ENCODE measurements at regions not wholly inside any gene's neighbourhood (a gene's known extent, or its start where the extent isn't known, plus 50 kb on each side); places are given as distances from the start of the nearest gene placed in this dataset.

GRCh38 chr4:29596228-29596627, 1123.9 kb upstream of the PCDH7 start:
- TF ChIP-seq CTCF (tag by site-specific recombination; IDR thresholded peaks at IDR 0.05) = no peak
- no peak for TF ChIP-seq TCF7L2 (IDR thresholded peaks at IDR 0.05; ENCODE audit: borderline replicate concordance, low read depth, low read length)
- no peak for TF ChIP-seq ZNF843 (tag by site-specific recombination; IDR thresholded peaks at IDR 0.05)
- no peak for TF ChIP-seq REST (tag by site-specific recombination; IDR thresholded peaks at IDR 0.05)
